Rectal smooth muscle tissue (tissue), 1 donor: ENCODE measurements at regions not wholly inside any gene's neighbourhood (a gene's known extent, or its start where the extent isn't known, plus 50 kb on each side); places are given as distances from the start of the nearest gene placed in this dataset.
"Not testable (repeated sequence)": the region's sequence is repeated elsewhere in the genome, so short reads cannot be mapped to it uniquely, and the experiment has no call there.

Experiments used
- H3K27ac ChIP-seq: one replicate; pipeline ENCODE4 v1.7.0; 2013; ENCODE audit warnings: low read depth, low read length, inconsistent platforms
- H3K27me3 ChIP-seq: one replicate; pipeline ENCODE4 v1.7.0; 2013; ENCODE audit warnings: low read length; ENCODE audit not compliant: control insufficient read depth, insufficient read depth
- H3K36me3 ChIP-seq: one replicate; pipeline ENCODE4 v1.7.0; 2013; ENCODE audit warnings: low read length; ENCODE audit not compliant: control insufficient read depth, insufficient read depth
- H3K4me1 ChIP-seq: one replicate; pipeline ENCODE4 v1.7.0; 2013; ENCODE audit warnings: low read length; ENCODE audit not compliant: control insufficient read depth, insufficient read depth
- H3K4me3 ChIP-seq: one replicate; pipeline ENCODE4 v1.7.0; 2013; ENCODE audit warnings: low read length
- H3K9ac ChIP-seq: one replicate; pipeline ENCODE4 v1.7.0; 2013; ENCODE audit warnings: low read length

- Histone ChIP-seq H3K9ac (no peak overlapping the region), H3K4me3 (no peak overlapping the region), H3K36me3 (no peaks in the 10 kb centered on the region), H3K27me3 (no peaks in the 10 kb centered on the region), H3K4me1 (peaks cover 4% of the 10 kb centered on the region), H3K27ac (no peak overlapping the region)
Observed at GRCh38 chr11:109648804-109649203, 226.8 kb downstream of the C11orf87 start.

GRCh38 chr11:109654091-109654490 lies 232.1 kb downstream of the C11orf87 start:
- Histone ChIP-seq H3K36me3 (no peaks in the 10 kb centered on the region), H3K4me1 (no peaks in the 10 kb centered on the region), H3K27ac (no peak overlapping the region), H3K27me3 (no peaks in the 10 kb centered on the region), H3K9ac (no peak overlapping the region), H3K4me3 (no peak overlapping the region)

- no peaks in the 10 kb centered on the region for H3K4me1 ChIP-seq
- H3K27ac ChIP-seq, result no peak overlapping the region
- no peak overlapping the region for H3K9ac ChIP-seq
- H3K4me3 ChIP-seq, result no peak overlapping the region
- no peaks in the 10 kb centered on the region for H3K36me3 ChIP-seq
- no peaks in the 10 kb centered on the region for H3K27me3 ChIP-seq
Observed at GRCh38 chr11:109658190-109658589, 236.2 kb downstream of the C11orf87 start.

GRCh38 chr11:109667719-109668118 lies 245.7 kb downstream of the C11orf87 start:
- no peak overlapping the region for H3K4me3 ChIP-seq
- H3K27ac ChIP-seq, result no peak overlapping the region
- no peaks in the 10 kb centered on the region for H3K36me3 ChIP-seq
- no peak overlapping the region for H3K9ac ChIP-seq
- no peaks in the 10 kb centered on the region for H3K4me1 ChIP-seq
- H3K27me3 ChIP-seq, result no peaks in the 10 kb centered on the region

- no peak overlapping the region for H3K27ac ChIP-seq
- no peaks in the 10 kb centered on the region for H3K27me3 ChIP-seq
- no peak overlapping the region for H3K9ac ChIP-seq
- no peaks in the 10 kb centered on the region for H3K4me1 ChIP-seq
- no peak overlapping the region for H3K4me3 ChIP-seq
- H3K36me3 ChIP-seq, result no peaks in the 10 kb centered on the region
Observed at GRCh38 chr11:109668973-109669634, 247.1 kb downstream of the C11orf87 start.

- H3K9ac ChIP-seq, result no peak overlapping the region
- no peak overlapping the region for H3K4me3 ChIP-seq
- H3K36me3 ChIP-seq, result no peaks in the 10 kb centered on the region
- H3K27me3 ChIP-seq, result no peaks in the 10 kb centered on the region
- H3K27ac ChIP-seq, result no peak overlapping the region
- H3K4me1 ChIP-seq, result no peaks in the 10 kb centered on the region
Observed at GRCh38 chr11:109677231-109677630, 255.2 kb downstream of the C11orf87 start.

- Histone ChIP-seq H3K9ac (no peak overlapping the region), H3K4me1 (no peaks in the 10 kb centered on the region), H3K27ac (no peak overlapping the region), H3K27me3 (no peaks in the 10 kb centered on the region), H3K36me3 (no peaks in the 10 kb centered on the region), H3K4me3 (no peak overlapping the region)
Observed at GRCh38 chr11:109677876-109678275, 255.9 kb downstream of the C11orf87 start.

GRCh38 chr11:109680127-109680526 lies 258.1 kb downstream of the C11orf87 start:
- no peak overlapping the region for H3K9ac ChIP-seq
- no peak overlapping the region for H3K27ac ChIP-seq
- no peaks in the 10 kb centered on the region for H3K36me3 ChIP-seq
- no peaks in the 10 kb centered on the region for H3K4me1 ChIP-seq
- H3K27me3 ChIP-seq, result no peaks in the 10 kb centered on the region
- no peak overlapping the region for H3K4me3 ChIP-seq

- not testable (repeated sequence) for H3K27me3 ChIP-seq, H3K4me3 ChIP-seq, H3K27ac ChIP-seq, H3K4me1 ChIP-seq, H3K36me3 ChIP-seq, H3K9ac ChIP-seq
Observed at GRCh38 chr11:109682788-109683187, 260.8 kb downstream of the C11orf87 start.

GRCh38 chr11:109695696-109696095 lies 273.7 kb downstream of the C11orf87 start:
- H3K27ac ChIP-seq, result no peak overlapping the region
- H3K27me3 ChIP-seq, result no peaks in the 10 kb centered on the region
- H3K36me3 ChIP-seq, result no peaks in the 10 kb centered on the region
- no peaks in the 10 kb centered on the region for H3K4me1 ChIP-seq
- no peak overlapping the region for H3K9ac ChIP-seq
- no peak overlapping the region for H3K4me3 ChIP-seq

- no peaks in the 10 kb centered on the region for H3K27me3 ChIP-seq
- no peak overlapping the region for H3K4me3 ChIP-seq
- no peak overlapping the region for H3K9ac ChIP-seq
- no peaks in the 10 kb centered on the region for H3K36me3 ChIP-seq
- no peak overlapping the region for H3K27ac ChIP-seq
- no peaks in the 10 kb centered on the region for H3K4me1 ChIP-seq
Observed at GRCh38 chr11:109696191-109696897, 274.4 kb downstream of the C11orf87 start.

GRCh38 chr11:109697140-109697843 lies 275.3 kb downstream of the C11orf87 start:
- no peak overlapping the region for H3K9ac ChIP-seq
- no peaks in the 10 kb centered on the region for H3K36me3 ChIP-seq
- H3K27me3 ChIP-seq, result no peaks in the 10 kb centered on the region
- H3K27ac ChIP-seq, result no peak overlapping the region
- no peaks in the 10 kb centered on the region for H3K4me1 ChIP-seq
- H3K4me3 ChIP-seq, result no peak overlapping the region
